Spleen (tissue), 11 donors: ENCODE measurements at regions not wholly inside any gene's neighbourhood (a gene's known extent, or its start where the extent isn't known, plus 50 kb on each side); places are given as distances from the start of the nearest gene placed in this dataset.
"Not testable (repeated sequence)": the region's sequence is repeated elsewhere in the genome, so short reads cannot be mapped to it uniquely, and the experiment has no call there.

Source experiments
- DNase-seq: peaks from one replicate; pipeline ENCODE4 v3.0.0-alpha.2; 2020
- H3K27ac ChIP-seq, 8 donors: fragments of 200-600 bp; sonication (generic) in 7 of 8; 1 replicate in 4 of 8; 2 replicates in 4 of 8; pipeline versions ENCODE4 v1.5.0 to v1.8.0; 2016 to 2021; ENCODE audit warnings: inconsistent platforms in 4 of 8, mild to moderate bottlenecking in 4 of 8, moderate library complexity in 1 of 8
- H3K27me3 ChIP-seq, 7 donors: fragments of 200-600 bp; sonication (generic) in 6 of 7; replicated peaks in 1 of 7; 1 replicate in 4 of 7; 2 replicates in 3 of 7; pipeline versions ENCODE4 v1.5.0 to v1.8.0; 2016 to 2021; ENCODE audit warnings: inconsistent platforms in 3 of 7, mild to moderate bottlenecking in 1 of 7
- H3K36me3 ChIP-seq, 6 donors: fragments of 200-600 bp; sonication (generic) in 5 of 6; 1 replicate in 4 of 6; 2 replicates in 2 of 6; pipeline versions ENCODE4 v1.5.0 to v1.8.0; 2016 to 2021; ENCODE audit warnings: inconsistent platforms in 2 of 6
- H3K4me1 ChIP-seq, 6 donors: fragments of 200-600 bp; sonication (generic) in 5 of 6; 1 replicate in 3 of 6; 2 replicates in 3 of 6; pipeline versions ENCODE4 v1.5.0 to v1.8.0; 2016 to 2021; ENCODE audit warnings: inconsistent platforms in 3 of 6
- H3K4me3 ChIP-seq, 8 donors: fragments of 200-600 bp; sonication (generic) in 7 of 8; 1 replicate in 4 of 8; 2 replicates in 4 of 8; pipeline versions ENCODE4 v1.5.0 to v1.8.0; 2016 to 2021; ENCODE audit warnings: inconsistent platforms in 4 of 8, mild to moderate bottlenecking in 4 of 8, moderate library complexity in 2 of 8
- H3K9me3 ChIP-seq, 8 donors: fragments of 200-600 bp; sonication (generic) in 7 of 8; 1 replicate in 4 of 8; 2 replicates in 4 of 8; pipeline versions ENCODE4 v1.5.0 to v1.8.0; 2016 to 2021; ENCODE audit warnings: inconsistent platforms in 4 of 8
- CTCF ChIP-seq, 11 experiments: fragments of 200-600 bp in 7 of 11; fragments of 450-650 bp in 4 of 11; sonication (generic) in 4 of 11; IDR thresholded peaks in 8 of 11; conservative IDR thresholded peaks in 3 of 11; 1 replicate in 7 of 11; 2 replicates in 4 of 11; pipeline versions ENCODE4 v1.4.0 to v1.8.0; 2016 to 2021; ENCODE audit warnings: antibody characterized with exemption in 11 of 11, inconsistent platforms in 4 of 11, mild to moderate bottlenecking in 1 of 11
- POLR2A ChIP-seq, 3 donors: fragments of 450-650 bp; IDR thresholded peaks; one replicate each; pipeline ENCODE4 v1.5.1; 2017; ENCODE audit warnings: antibody characterized with exemption in 3 of 3, mild to moderate bottlenecking in 1 of 3
- POLR2AphosphoS5 ChIP-seq, 3 donors: sonication (generic); formaldehyde crosslinking; IDR thresholded peaks; one replicate each; pipeline ENCODE4 v1.5.1; 2017; ENCODE audit warnings: antibody characterized with exemption in 3 of 3
- WGBS, 5 donors: extraction: QIAGEN DNeasy Blood & Tissue Kit in 3 of 5; methylation state at CpG; one replicate each; pipeline versions ENCODE4 v1.1.5 to v1.1.7; 2013 to 2018; 5-methylcytosine and 5-hydroxymethylcytosine counted together
- intact Hi-C: fragments of 100-400 bp; cut with DNase I; formaldehyde crosslinking; loops from one replicate; pipeline ENCODE4 v1.15.0; 2023; ENCODE audit warnings: low total_unique reads
- donor health status: healthy with polysubstance abuse.
- donor health status: DM: no; HTN: no; CAD: no; lungs with moderate emphysema.
- donor health status: DM: no; HTN: no; CAD: no.
- donor health status: Bipolar disorder and iron deficiency.
- donor health status: healthy.
- donor health status: DM: no; HTN: no; CAD: no.
- donor health status: DM: yes; HTN: yes; CAD: no.

- Histone ChIP-seq H3K36me3 (no peaks in the 10 kb centered on the region), H3K27ac (no peak overlapping the region), H3K9me3 (peaks cover 0 to 4% (median 0%) of the 10 kb centered on the region in 8 donors), H3K27me3 (peaks cover 0 to 7% (median 0%) of the 10 kb centered on the region in 7 donors), H3K4me3 (no peak overlapping the region), H3K4me1 (peaks cover 0 to 5% (median 0%) of the 10 kb centered on the region in 6 donors)
- WGBS, 5 donors, result 84 to 93% (median 89%) methylated on average over 4 of the region's 4 CpGs
- intact Hi-C loops, result no loop called here
- no peak for DNase-seq
- TF ChIP-seq POLR2AphosphoS5 (IDR thresholded peaks at IDR 0.05), result no peak
- TF ChIP-seq POLR2A (IDR thresholded peaks at IDR 0.05), result no peak
- TF ChIP-seq CTCF (IDR thresholded peaks at IDR 0.05 in 8 of 11, conservative IDR thresholded peaks at IDR 0.05 in 3 of 11), result no peak
These were observed 250.9 kb upstream of the SULF2 start for GRCh38 chr20:48035961-48036731.

- Histone ChIP-seq H3K9me3 (no peaks in the 10 kb centered on the region), H3K4me3 (no peak overlapping the region), H3K4me1 (peaks cover 0 to 5% (median 0%) of the 10 kb centered on the region in 6 donors), H3K27ac (no peak overlapping the region), H3K36me3 (no peaks in the 10 kb centered on the region), H3K27me3 (peaks cover 0 to 6% (median 0%) of the 10 kb centered on the region in 7 donors)
- no peak for TF ChIP-seq CTCF (IDR thresholded peaks at IDR 0.05 in 8 of 11, conservative IDR thresholded peaks at IDR 0.05 in 3 of 11)
- no peak for TF ChIP-seq POLR2A (IDR thresholded peaks at IDR 0.05)
- TF ChIP-seq POLR2AphosphoS5 (IDR thresholded peaks at IDR 0.05), result no peak
- 88 to 94% (median 93%) methylated on average over 6 of the region's 6 CpGs for WGBS, 5 donors
- DNase-seq, result no peak
- intact Hi-C loops, result no loop called here
These were observed 249.5 kb upstream of the SULF2 start for GRCh38 chr20:48034751-48035150.

- DNase-seq, H3K27me3 ChIP-seq, H3K27ac ChIP-seq, H3K4me3 ChIP-seq, intact Hi-C loops, H3K9me3 ChIP-seq, H3K36me3 ChIP-seq, H3K4me1 ChIP-seq: not testable (repeated sequence)
- 88 to 96% (median 91%) methylated on average over 8 of the region's 8 CpGs for WGBS, 5 donors
These were observed 247.7 kb upstream of the SULF2 start for GRCh38 chr20:48033005-48033404.

- intact Hi-C loops, result no loop called here
- TF ChIP-seq CTCF (IDR thresholded peaks at IDR 0.05 in 8 of 11, conservative IDR thresholded peaks at IDR 0.05 in 3 of 11), result no peak
- no peak for TF ChIP-seq POLR2AphosphoS5 (IDR thresholded peaks at IDR 0.05)
- TF ChIP-seq POLR2A (IDR thresholded peaks at IDR 0.05), result no peak
These were observed 245.8 kb upstream of the SULF2 start for GRCh38 chr20:48031122-48031521.

More at GRCh38 chr20:48031122-48031521, 245.8 kb upstream of the SULF2 start:
- DNase-seq, result no peak
- no peaks in the 10 kb centered on the region for H3K36me3 ChIP-seq
- no peaks in the 10 kb centered on the region for H3K4me1 ChIP-seq
- no peak overlapping the region for H3K27ac ChIP-seq
- no peak overlapping the region for H3K4me3 ChIP-seq
- 82 to 91% (median 86%) methylated on average over 4 of the region's 4 CpGs for WGBS, 5 donors
- no peaks in the 10 kb centered on the region for H3K27me3 ChIP-seq
- no peaks in the 10 kb centered on the region for H3K9me3 ChIP-seq
